ENCODE measurements at regions not wholly inside any gene's neighbourhood (a gene's known extent, or its start where the extent isn't known, plus 50 kb on each side); places are given as distances from the start of the nearest gene placed in this dataset.

DNA sequence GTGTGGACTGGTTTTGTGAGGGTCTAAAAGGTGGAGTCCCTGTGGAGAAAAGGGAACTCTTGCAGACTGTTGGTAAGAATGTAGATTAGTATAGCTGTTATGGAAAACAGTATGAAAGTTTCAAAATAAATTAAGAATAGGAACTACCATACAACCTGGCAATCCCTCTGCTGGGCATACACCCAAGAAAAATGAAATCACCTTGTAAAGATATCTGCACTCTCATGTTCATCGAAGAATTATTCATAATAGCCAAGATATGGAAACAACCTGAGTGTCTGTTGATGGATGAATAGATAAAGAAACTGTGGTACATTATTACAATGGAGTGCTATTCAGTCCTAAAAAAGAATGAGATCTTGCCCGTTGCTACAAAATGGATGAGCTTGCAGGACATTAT lies 109.6 kb downstream of the TBX19 start:
- TF ChIP-seq, protein P1, sequence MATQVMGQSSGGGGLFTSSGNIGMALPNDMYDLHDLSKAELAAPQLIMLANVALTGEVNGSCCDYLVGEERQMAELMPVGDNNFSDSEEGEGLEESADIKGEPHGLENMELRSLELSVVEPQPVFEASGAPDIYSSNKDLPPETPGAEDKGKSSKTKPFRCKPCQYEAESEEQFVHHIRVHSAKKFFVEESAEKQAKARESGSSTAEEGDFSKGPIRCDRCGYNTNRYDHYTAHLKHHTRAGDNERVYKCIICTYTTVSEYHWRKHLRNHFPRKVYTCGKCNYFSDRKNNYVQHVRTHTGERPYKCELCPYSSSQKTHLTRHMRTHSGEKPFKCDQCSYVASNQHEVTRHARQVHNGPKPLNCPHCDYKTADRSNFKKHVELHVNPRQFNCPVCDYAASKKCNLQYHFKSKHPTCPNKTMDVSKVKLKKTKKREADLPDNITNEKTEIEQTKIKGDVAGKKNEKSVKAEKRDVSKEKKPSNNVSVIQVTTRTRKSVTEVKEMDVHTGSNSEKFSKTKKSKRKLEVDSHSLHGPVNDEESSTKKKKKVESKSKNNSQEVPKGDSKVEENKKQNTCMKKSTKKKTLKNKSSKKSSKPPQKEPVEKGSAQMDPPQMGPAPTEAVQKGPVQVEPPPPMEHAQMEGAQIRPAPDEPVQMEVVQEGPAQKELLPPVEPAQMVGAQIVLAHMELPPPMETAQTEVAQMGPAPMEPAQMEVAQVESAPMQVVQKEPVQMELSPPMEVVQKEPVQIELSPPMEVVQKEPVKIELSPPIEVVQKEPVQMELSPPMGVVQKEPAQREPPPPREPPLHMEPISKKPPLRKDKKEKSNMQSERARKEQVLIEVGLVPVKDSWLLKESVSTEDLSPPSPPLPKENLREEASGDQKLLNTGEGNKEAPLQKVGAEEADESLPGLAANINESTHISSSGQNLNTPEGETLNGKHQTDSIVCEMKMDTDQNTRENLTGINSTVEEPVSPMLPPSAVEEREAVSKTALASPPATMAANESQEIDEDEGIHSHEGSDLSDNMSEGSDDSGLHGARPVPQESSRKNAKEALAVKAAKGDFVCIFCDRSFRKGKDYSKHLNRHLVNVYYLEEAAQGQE (IDR thresholded peaks at IDR 0.05; ENCODE audit: low read depth) = no peak
- TF ChIP-seq NFIC (IDR thresholded peaks at IDR 0.05) (no peak), RAD21 (IDR thresholded peaks at IDR 0.05; ENCODE audit: low read depth) (no peak), TAF1 (IDR thresholded peaks at IDR 0.05; ENCODE audit: low read depth) (no peak), EP300 (IDR thresholded peaks at IDR 0.05; ENCODE audit: borderline replicate concordance) (no peak)
- TF ChIP-seq, protein P2, sequence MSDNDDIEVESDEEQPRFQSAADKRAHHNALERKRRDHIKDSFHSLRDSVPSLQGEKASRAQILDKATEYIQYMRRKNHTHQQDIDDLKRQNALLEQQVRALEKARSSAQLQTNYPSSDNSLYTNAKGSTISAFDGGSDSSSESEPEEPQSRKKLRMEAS (IDR thresholded peaks at IDR 0.05) = no peak
